GM13976 (cell line): ENCODE measurements at regions not wholly inside any gene's neighbourhood (a gene's known extent, or its start where the extent isn't known, plus 50 kb on each side); places are given as distances from the start of the nearest gene placed in this dataset.

ENCODE experiments used
- DNase-seq: peaks from one replicate; pipeline ENCODE4 v3.0.0; 2012; ENCODE audit warnings: low spot score
- CTCF ChIP-seq: IDR thresholded peaks from 2 replicates; pipeline ENCODE4 v1.5.1; 2012; ENCODE audit warnings: borderline replicate concordance, mild to moderate bottlenecking; ENCODE audit not compliant: insufficient read depth; ENCODE audit errors: extremely low read depth, missing control alignments, control extremely low read depth
- in situ Hi-C: fragments of 300-500 bp; cut with MboI; formaldehyde crosslinking; loops from one replicate; pipeline ENCODE4 v1.12.0; 2022; ENCODE audit warnings: low sequenced_read_pairs, mixed read lengths, inconsistent platforms; ENCODE audit not compliant: unreplicated experiment

- in situ Hi-C loops, result no loop called here
Measured at GRCh38 chr5:96084874-96085506, 123.3 kb upstream of the ELL2 start.

DNA sequence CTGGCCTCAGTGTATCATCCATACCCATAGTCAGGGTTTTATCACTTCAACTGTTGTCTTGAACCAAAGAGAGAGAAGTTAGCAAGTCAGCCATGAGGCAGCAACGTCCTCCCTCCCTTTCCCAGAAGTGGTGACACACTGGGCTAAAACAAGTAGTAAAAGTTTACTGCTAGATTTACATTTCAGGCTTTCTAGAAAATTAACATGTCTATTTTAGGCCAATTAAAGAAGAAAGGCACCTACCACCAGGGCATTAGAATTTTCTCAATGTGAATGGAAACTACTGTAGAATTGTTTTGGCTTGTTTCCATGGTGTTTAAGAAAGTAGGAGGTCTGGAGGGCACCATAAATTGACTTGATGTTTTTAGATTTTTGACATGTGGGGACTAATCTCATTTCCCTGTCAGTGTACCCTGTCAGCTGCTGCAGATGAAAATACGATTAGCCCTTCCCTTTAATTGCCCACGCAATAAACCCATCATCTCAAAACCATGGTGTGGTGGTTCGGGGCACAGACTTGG lies 121.8 kb upstream of the ELL2 start:
- in situ Hi-C loops, result no loop called here
- no peak for DNase-seq
- no peak for TF ChIP-seq CTCF

More at GRCh38 chr5:96084874-96085506, 123.3 kb upstream of the ELL2 start:
- DNase-seq, result no peak
- TF ChIP-seq CTCF, result no peak

- in situ Hi-C loops, result no loop called here
Measured at GRCh38 chr5:96081276-96081858, 119.7 kb upstream of the ELL2 start.

DNA sequence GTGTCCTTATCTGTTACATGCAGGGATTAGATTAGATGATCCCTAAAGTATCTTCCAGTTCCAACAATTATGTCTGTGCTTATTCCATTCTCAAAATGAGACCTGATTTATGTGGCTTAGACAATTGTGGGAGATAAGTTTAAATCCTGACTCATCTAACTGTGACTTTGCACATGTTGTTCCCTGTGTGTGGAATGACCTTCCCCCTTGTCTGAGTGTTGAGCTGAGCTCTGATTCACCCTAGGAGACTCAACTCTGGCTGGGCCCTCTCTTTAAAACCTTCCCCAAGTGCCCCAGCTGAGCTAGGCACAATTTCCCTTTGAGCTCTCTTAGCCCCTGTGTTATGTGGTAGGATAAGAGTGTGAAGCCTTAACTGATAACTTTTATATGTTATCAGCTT lies 118.9 kb upstream of the ELL2 start:
- in situ Hi-C loops, result no loop called here
- no peak for DNase-seq
- no peak for TF ChIP-seq CTCF

More at GRCh38 chr5:96081276-96081858, 119.7 kb upstream of the ELL2 start:
- DNase-seq, result no peak
- TF ChIP-seq CTCF, result no peak

DNA sequence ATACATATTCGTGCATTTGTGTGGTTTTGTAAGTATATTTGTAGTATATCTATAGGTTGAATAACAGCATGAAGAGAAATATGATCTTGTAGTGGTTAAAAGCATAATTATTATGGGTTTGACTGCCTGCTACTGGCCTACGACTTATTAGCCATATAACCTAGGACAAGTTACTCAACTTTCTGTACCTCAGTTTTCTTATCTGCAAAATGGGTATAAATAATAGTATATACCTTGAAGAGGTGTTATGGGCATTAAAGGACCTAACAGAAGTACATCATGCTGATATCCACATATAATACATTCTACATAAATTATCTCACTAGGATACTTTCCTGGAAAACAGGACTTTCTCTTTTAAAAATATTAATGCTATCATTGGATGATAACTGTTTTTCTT lies 118.3 kb upstream of the ELL2 start:
- in situ Hi-C loops, result no loop called here
- DNase-seq, result no peak
- no peak for TF ChIP-seq CTCF

DNA sequence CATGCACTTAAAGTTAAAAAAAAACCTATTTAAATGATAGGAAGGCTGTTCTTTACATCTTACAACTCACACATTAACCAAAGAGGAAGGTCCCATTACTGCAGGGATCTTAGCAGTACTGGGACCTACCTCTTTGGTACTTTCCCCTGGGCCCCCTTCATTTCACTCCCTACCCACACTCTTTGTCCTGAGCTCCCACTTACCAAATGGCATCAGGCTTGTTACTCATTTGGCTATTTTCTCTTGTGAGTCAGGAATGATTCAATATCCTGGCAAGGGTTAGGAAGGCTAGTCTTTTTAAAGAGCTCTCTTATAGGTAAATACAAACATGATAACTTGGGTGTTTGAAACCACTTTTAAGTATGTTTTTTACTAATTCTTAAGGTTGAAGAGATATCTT lies 117.4 kb upstream of the ELL2 start:
- no peak for TF ChIP-seq CTCF
- DNase-seq, result no peak
- in situ Hi-C loops, result no loop called here
